Amygdala (tissue), 56 donors: ENCODE measurements at regions not wholly inside any gene's neighbourhood (a gene's known extent, or its start where the extent isn't known, plus 50 kb on each side); places are given as distances from the start of the nearest gene placed in this dataset.

ENCODE experiments used
- DNase-seq, 56 donors: peaks; one replicate each; lab custom pipeline; 2025; lab: John Stamatoyannopoulos, UW

- DNase-seq: no peak
These were observed 198.3 kb upstream of the DLGAP1 start for GRCh38 chr18:4653418-4653817.

GRCh38 chr18:4641771-4642368, 186.8 kb upstream of the DLGAP1 start:
- DNase-seq: no peak

DNA sequence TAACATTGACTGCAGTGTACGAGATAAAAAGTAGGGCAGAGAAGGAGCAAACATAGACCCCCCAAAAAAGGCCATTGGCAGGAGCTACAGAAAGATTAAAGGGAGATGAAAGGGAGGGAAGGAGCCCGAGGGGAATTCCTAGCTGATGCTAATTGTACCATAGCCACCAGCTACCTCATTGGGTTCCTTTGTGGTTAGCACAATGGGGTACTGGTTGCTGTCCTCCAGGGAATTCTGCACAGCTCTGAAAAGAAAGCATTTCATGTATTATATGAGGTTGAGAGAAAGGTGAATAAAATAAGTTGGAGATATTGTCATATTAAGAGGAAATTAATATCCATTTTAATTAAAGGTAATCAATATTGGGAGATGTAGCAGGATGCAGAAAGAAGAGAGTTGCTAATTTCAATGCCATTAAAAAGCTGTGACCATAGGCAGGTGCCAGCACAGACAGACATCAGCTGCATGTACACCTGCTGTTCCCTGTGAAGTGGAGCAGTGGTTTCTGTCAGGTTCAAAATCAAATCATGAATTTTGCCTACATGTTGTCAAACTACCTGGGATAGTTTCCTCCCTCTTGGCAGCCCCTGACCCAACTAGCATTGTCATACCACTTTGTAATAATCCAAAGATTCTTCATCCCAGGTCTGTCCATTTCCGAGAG, 185.4 kb upstream of the DLGAP1 start:
- DNase-seq: no peak

GRCh38 chr18:4639628-4640310, 184.7 kb upstream of the DLGAP1 start:
- no peak for DNase-seq

DNA sequence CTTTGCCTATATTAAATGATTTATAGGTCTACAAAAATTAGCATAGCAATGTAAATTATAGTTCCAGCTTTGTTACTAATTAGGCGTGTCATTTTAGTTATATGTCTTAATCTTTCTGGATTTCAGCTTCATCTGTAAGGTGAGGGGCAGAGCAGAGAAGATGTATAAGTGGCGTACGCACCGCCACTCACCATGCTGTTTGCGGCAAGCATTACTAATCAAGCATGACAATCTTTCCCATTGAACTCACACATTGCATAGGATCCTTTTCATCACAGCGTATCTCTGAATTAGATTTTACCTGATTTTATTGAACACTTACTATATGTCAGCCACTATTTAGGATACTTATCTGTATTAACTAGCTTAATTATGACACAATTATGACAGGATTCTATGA, 183.6 kb upstream of the DLGAP1 start:
- DNase-seq: no peak

DNA sequence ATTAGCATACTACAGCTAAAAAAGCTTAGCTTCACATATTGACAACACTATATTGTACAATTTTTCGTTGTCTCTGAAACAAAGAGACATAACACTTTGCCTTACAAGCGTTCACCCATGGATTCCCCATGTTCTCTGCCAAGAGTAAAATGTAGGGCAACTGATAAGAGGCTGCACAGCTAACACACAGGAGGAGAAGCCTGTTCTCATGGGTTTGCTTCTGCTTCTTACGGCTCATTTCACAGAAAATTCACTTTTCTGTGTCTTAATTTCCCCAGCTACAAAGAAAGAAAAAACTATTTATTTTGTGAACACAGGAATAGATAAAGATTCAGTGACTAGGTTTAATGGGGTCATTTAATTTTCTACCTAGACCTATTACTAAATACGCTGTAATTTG, 182.8 kb upstream of the DLGAP1 start:
- DNase-seq: no peak

- no peak for DNase-seq
These were observed 181.9 kb upstream of the DLGAP1 start for GRCh38 chr18:4636967-4637366.

- DNase-seq: no peak
These were observed 176.1 kb upstream of the DLGAP1 start for GRCh38 chr18:4631239-4631638.

DNA sequence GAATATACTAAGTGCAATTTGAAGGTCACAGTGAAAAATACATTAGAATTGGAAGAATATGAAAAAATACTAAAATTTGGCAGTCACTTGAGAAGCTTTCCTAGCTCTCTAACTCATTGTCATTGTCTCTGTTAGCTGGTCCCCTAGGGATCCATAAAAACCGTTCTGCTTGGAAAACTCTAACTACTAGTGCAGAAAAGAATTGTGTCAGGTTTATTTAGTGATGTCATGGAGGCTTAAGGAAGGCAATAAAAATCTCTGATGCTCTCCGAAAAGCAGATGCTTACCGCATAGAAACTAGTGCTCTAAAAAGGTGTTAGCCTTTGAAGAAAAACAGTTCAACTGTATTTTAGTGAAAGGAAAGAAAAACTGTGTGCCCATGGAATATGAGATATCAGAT, 150.1 kb upstream of the DLGAP1 start:
- DNase-seq: no peak

DNA sequence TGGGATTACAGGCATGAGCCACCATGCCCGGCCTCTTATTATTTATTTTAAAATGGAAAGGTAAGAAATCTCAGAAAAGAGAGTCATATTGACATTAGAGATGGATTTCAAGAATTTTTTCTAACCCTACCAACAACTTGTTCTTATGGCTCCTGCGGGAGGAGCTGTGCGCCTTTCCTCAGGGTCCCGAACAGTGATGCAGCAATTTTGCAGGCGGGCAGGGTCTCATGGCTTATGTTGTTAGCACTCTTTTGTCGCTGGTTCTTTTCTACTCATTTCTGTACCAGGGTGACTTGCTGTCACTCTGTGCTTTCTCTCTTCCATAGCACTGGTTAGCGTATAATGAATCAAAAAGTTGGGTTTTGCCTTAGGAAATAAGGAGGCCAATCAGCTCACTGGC, 148.8 kb upstream of the DLGAP1 start:
- DNase-seq: no peak

- no peak for DNase-seq
These were observed 144.2 kb upstream of the DLGAP1 start for GRCh38 chr18:4599312-4599711.

DNA sequence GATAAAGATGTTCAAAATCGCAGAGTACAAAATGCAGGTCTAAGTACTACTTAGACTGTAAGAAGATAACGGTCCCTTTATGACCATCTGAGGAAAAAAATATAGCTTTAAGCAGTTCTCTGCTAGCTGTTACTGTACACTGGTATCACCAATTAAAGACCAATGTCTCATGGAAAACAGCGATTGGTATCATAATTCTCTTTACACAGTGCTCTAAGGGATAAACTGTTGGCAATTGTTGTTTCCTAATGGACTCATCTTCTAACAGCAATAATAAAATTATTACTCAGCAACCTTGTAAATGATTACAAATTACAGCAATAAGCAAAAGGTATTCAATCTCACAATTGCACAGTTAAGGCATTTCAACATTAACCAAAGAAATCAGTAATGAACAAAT, 142.2 kb upstream of the DLGAP1 start:
- DNase-seq: no peak

GRCh38 chr18:4593895-4594294, 138.8 kb upstream of the DLGAP1 start:
- DNase-seq: no peak

- no peak for DNase-seq
These were observed 138.4 kb upstream of the DLGAP1 start for GRCh38 chr18:4593459-4593858.

GRCh38 chr18:4589056-4589800, 134.1 kb upstream of the DLGAP1 start:
- no peak for DNase-seq

DNA sequence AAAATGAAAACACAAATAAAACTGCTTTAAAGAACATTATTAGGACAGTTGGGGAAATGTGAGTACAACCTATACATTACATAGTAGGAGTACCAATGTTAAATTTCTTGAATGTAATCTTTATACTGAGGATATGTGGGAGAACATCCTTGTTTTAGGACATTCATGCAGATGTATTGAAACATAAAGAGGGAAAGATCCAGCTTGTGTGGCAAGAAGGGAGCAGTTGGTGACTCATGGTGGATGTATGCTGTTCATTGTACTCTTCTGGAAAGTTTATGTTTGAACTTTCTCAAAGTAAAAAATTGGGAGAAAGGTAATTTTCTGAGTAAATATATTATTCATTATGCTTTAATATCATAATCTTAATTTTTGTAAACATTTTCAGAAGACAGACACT, 132.1 kb upstream of the DLGAP1 start:
- DNase-seq: no peak

- DNase-seq: no peak
These were observed 131.6 kb upstream of the DLGAP1 start for GRCh38 chr18:4586731-4587130.

DNA sequence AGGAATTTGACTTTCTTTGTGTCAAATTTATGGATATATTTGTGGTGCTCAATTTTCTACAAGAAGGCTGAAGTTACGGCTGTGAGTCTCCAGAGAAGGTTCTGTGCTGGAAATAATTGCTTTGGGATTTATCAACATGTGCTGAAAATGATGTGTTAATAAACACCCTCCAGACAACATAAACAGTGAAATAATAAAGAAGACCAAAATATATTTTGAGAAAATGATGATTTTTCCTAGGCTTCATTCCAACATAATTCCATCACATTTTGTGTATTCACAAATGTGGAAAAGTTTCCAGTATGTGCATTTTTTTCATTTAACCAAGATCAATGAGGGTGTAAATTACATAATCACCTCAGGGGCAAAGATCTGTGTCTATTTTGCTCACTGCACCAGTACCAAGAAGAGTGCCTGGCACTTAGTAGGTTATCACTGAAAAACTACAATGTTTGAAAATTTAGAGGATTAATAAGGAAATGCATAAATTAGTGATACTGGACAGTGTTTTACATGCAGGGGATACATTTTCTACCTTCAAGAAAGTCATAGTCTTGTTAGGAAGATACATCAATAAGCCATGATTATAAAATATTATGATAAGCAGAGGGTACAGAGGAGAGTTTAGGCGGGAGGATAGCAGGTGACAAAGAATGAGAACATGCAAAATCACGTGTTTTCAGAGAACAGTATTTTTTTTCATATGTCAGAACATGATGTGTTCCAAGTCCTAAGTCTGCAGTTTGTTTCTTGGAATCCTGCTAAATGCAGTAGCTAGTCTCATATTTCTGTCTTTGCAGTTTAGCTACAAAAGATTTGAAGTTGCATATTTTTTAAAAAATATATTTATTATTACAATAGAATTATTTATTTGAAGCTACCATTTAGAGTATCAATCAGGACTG, 127.6 kb upstream of the DLGAP1 start:
- DNase-seq: no peak

GRCh38 chr18:4581966-4582365, 126.9 kb upstream of the DLGAP1 start:
- DNase-seq: no peak

- no peak for DNase-seq
These were observed 123.3 kb upstream of the DLGAP1 start for GRCh38 chr18:4578449-4578848.
